NCI-H128 (cell line): ENCODE measurements at regions not wholly inside any gene's neighbourhood (a gene's known extent, or its start where the extent isn't known, plus 50 kb on each side); places are given as distances from the start of the nearest gene placed in this dataset.

ENCODE experiments used
- DNase-seq: peaks from one replicate; lab custom pipeline; 2025; ENCODE audit not compliant: unreplicated experiment; lab: John Stamatoyannopoulos, UW

- DNase-seq = no peak
Measured at GRCh38 chr2:157125685-157126084, 131.8 kb upstream of the GALNT5 start.

DNA sequence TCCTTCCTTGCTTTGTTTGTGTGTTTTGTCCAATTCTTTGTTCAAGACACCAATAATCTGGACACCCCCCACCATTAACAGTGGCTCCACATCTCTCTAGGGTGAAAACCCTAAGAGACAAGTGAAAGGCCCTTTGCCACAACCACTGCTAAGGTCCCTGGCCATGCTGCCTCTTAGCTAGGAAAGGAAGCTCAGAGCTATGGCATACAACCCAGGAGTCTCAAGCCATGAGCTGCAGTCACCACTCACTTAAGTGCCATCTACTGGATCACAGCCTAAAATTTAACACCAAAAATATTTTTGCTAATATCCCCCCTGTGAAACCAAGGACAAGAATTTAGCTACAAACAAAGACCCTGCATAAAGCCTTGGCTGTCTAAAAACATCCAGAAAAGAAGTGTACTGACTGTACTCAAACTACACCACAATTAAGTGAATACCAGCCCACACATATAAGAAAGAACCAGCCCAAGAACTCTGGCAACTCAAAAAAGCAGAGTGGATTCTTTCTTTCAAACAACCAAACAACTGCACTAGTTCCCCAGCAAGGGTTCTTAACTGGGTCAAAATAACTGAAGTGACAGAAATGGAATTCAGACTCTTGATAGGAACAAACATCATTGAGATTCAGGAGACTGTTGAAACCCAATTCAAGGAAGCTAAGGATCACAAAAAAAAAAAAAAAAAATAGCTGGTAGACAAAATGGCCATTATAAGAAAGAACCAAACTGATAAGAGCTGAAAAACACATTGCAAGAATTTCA, 130.1 kb upstream of the GALNT5 start:
- no peak for DNase-seq

DNA sequence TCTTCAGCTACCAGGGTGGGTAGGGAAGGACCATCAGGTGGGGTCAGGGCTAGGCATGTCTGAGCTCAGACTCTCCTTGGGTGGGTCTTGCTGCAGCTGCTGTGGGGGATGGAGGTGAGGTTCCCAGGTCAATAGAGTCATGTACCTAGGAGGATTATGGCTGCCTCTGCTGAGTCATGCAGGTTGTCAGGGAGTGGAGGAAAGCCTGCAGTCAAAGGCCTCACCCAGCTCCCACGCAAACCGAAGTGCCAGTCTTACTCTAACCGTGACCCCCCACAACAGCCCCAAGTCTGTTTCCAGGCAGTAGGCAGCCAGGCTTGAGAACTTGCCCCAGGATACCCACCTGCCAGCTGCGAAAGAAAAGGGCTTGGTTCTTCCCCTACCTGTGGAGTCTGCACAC, 113.6 kb upstream of the GALNT5 start:
- DNase-seq = no peak

GRCh38 chr2:157149270-157149669, 108.2 kb upstream of the GALNT5 start:
- no peak for DNase-seq

GRCh38 chr2:157150747-157151146, 106.8 kb upstream of the GALNT5 start:
- DNase-seq = no peak

GRCh38 chr2:157152362-157152761, 105.1 kb upstream of the GALNT5 start:
- DNase-seq = no peak

DNA sequence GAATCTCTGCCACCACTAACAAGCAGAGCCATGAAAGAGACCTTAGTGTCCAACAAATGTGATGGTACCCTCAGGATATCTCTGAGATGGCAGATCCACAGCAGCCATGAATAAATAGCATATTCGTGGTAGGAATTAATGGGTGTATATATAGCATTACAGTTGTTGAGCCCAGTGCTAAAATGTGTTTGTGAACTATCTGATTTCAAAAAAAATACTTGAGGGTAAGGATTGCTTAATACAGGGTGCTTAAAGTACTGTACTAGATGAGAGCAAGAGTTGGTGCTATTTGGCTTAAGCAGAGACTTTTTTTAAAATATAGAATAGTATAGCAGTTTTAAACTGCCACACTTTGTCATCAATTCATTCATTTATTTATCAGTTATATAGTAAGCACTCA, 101.5 kb upstream of the GALNT5 start:
- no peak for DNase-seq

GRCh38 chr2:157158111-157158510, 99.4 kb upstream of the GALNT5 start:
- no peak for DNase-seq

GRCh38 chr2:157159221-157159934, 98.1 kb upstream of the GALNT5 start:
- no peak for DNase-seq

GRCh38 chr2:157160111-157160510, 97.4 kb upstream of the GALNT5 start:
- DNase-seq = no peak

DNA sequence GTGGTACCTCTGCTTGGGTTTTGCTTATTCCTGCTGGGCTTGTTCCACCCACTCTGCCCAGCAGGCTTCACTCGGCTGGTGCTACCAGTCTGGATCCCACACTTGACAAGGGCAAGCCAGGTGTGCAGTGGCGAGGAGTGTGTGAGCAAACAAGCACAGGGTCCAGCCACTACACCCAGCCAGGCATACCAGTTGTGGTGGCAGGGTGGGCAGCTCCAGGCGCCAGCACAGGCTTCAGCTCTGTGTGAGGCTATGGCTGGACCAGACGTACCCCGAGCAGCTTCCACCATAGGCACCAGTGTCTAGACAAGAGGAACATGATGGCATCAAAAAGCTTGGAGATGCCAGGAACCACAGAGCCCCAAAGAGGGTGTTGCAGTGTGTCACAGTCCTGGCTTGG, 93.1 kb upstream of the GALNT5 start:
- no peak for DNase-seq

DNA sequence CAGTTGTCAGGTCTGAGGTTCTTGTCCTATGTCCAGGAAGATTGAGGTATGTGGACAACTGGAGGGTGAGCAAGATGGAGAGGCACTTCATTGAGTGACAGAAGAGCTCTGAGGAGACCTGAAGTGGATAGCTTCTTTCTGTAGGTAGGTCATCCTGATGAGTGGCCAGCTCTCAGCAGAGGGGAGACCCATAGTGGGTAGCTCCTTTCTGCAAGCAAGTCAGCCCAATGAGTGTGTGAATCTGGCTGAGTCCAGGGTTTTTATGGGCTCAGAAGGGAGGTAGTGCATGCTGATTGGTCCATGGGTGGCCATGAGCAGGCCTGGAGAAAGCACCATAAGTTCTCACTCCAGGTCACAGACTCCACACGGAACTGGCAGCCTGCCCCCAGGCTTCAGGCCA, 92.6 kb upstream of the GALNT5 start:
- no peak for DNase-seq

GRCh38 chr2:157168501-157168900, 89.0 kb upstream of the GALNT5 start:
- no peak for DNase-seq

GRCh38 chr2:157169889-157170288, 87.6 kb upstream of the GALNT5 start:
- no peak for DNase-seq

GRCh38 chr2:157170299-157170698, 87.2 kb upstream of the GALNT5 start:
- no peak for DNase-seq

DNA sequence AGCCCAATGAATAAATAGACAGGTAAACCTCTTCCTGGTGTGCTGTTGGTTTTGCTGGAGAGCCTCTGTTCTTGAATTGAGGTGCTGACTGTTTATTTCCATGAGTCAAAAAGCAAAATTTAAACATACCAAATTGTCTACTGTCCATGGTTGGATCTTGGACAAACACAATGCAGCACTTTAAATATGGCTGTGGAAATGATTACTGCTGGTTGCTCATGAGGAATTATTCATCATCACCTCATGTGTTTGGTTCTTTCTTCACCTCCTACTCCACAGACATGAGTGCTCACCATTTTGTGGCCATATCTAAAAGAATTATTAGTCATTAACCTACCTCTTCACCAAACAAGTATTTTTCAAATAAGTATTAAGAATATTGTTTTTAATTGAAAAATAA, 85.3 kb upstream of the GALNT5 start:
- DNase-seq = no peak

- no peak for DNase-seq
Measured at GRCh38 chr2:157172866-157173578, 84.5 kb upstream of the GALNT5 start.

- no peak for DNase-seq
Measured at GRCh38 chr2:157173740-157174184, 83.7 kb upstream of the GALNT5 start.

DNA sequence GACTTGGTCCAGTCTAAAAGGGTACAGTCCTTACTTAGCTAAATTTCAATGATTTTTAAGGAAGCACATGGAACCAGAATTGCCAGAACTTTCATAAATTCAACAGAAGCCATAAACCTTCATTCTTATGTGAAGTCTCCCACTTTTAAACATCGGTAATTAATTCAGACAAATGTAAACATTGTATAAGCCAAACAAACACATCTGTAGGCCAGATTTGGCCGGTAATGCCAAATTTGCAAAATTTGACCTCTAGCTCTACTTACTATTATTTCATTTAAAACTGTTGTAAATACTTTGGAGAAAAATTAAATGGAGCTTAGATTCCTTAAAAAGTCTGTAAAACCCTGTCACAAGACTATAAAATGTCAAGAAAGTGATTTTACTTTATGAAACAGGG, 83.2 kb upstream of the GALNT5 start:
- DNase-seq = no peak

DNA sequence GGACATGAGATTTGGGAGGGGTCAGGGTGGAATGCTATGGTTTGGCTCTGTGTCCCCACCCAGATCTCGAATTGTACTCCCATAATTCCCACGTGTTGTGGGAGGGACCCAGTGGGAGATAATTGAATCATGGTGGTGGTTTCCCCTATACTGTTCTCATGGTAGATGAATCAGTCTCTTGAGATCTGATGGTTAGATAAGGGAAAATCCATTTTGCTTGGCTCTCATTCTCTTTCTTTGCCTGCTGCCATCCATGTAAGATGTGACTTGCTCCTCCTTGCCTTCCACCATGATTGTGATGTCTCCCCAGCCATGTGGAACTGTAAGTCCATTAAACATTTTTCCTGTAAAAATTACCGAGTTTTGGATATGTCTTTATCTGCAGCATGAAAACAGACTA, 80.9 kb upstream of the GALNT5 start:
- DNase-seq = no peak

GRCh38 chr2:157178874-157179273, 78.6 kb upstream of the GALNT5 start:
- DNase-seq = no peak
